ENCODE measurements at regions not wholly inside any gene's neighbourhood (a gene's known extent, or its start where the extent isn't known, plus 50 kb on each side); places are given as distances from the start of the nearest gene placed in this dataset.

GRCh38 chr14:88935083-88935482 lies 110.6 kb downstream of the TTC8 start:
- H3K27ac ChIP-seq: no peak overlapping the region
- TF ChIP-seq POLR2AphosphoS5 (IDR thresholded peaks at IDR 0.05) (no peak), CTCF (IDR thresholded peaks at IDR 0.05) (no peak), POLR2A (IDR thresholded peaks at IDR 0.05) (no peak), EP300 (IDR thresholded peaks at IDR 0.05) (no peak)
- no peak overlapping the region for H3K4me3 ChIP-seq
- 77 to 81% methylated on average over 5 of the region's 5 CpGs for WGBS, 2 donors
- no peaks in the 10 kb centered on the region for H3K9me3 ChIP-seq
- DNase-seq: no peak
- H3K4me1 ChIP-seq: no peaks in the 10 kb centered on the region
- H3K36me3 ChIP-seq: no peaks in the 10 kb centered on the region
- intact Hi-C loops (cut with DNase I): no loop called here
- H3K27me3 ChIP-seq: no peaks in the 10 kb centered on the region

GRCh38 chr14:88937706-88938105 lies 113.3 kb downstream of the TTC8 start:
- H3K27ac ChIP-seq: no peak overlapping the region
- intact Hi-C loops (cut with DNase I): no loop called here
- TF ChIP-seq CTCF (IDR thresholded peaks at IDR 0.05) (no peak), EP300 (IDR thresholded peaks at IDR 0.05) (no peak), POLR2A (IDR thresholded peaks at IDR 0.05) (no peak)
- H3K36me3 ChIP-seq: no peaks in the 10 kb centered on the region
- DNase-seq: no peak
- WGBS, 2 donors: 92 to 96% methylated on average over 3 of the region's 3 CpGs
- H3K4me3 ChIP-seq: no peak overlapping the region
- no peaks in the 10 kb centered on the region for H3K9me3 ChIP-seq
- H3K27me3 ChIP-seq: no peaks in the 10 kb centered on the region
- no peaks in the 10 kb centered on the region for H3K4me1 ChIP-seq

- Histone ChIP-seq H3K27me3 (no peaks in the 10 kb centered on the region), H3K9me3 (no peaks in the 10 kb centered on the region), H3K36me3 (no peaks in the 10 kb centered on the region), H3K4me1 (no peaks in the 10 kb centered on the region), H3K4me3 (no peak overlapping the region), H3K27ac (no peak overlapping the region)
- DNase-seq: no peak
- intact Hi-C loops (cut with DNase I): no loop called here
- TF ChIP-seq EP300 (IDR thresholded peaks at IDR 0.05) (no peak), CTCF (IDR thresholded peaks at IDR 0.05) (no peak)
- 61 to 66% methylated on average over 3 of the region's 3 CpGs for WGBS, 2 donors
Observed at GRCh38 chr14:88940671-88941070, 116.2 kb downstream of the TTC8 start.

- Histone ChIP-seq H3K27ac (no peak overlapping the region), H3K4me3 (no peak overlapping the region)
- TF ChIP-seq POLR2A (IDR thresholded peaks at IDR 0.05) (no peak), CTCF (IDR thresholded peaks at IDR 0.05) (no peak), EP300 (IDR thresholded peaks at IDR 0.05) (no peak), POLR2AphosphoS5 (IDR thresholded peaks at IDR 0.05) (no peak)
Observed at GRCh38 chr14:88941414-88941813, 117.0 kb downstream of the TTC8 start.

More at GRCh38 chr14:88941414-88941813, 117.0 kb downstream of the TTC8 start:
- Histone ChIP-seq H3K9me3 (no peaks in the 10 kb centered on the region), H3K36me3 (no peaks in the 10 kb centered on the region), H3K4me1 (no peaks in the 10 kb centered on the region), H3K27me3 (no peaks in the 10 kb centered on the region)
- DNase-seq: no peak
- intact Hi-C loops (cut with DNase I): no loop called here

Data from sigmoid colon (tissue), 6 donors.